ENCODE measurements at regions not wholly inside any gene's neighbourhood (a gene's known extent, or its start where the extent isn't known, plus 50 kb on each side); places are given as distances from the start of the nearest gene placed in this dataset.

GRCh38 chr5:1975406-1975715 is 92.6 kb upstream of the IRX4 start:
- TF ChIP-seq, protein P1, sequence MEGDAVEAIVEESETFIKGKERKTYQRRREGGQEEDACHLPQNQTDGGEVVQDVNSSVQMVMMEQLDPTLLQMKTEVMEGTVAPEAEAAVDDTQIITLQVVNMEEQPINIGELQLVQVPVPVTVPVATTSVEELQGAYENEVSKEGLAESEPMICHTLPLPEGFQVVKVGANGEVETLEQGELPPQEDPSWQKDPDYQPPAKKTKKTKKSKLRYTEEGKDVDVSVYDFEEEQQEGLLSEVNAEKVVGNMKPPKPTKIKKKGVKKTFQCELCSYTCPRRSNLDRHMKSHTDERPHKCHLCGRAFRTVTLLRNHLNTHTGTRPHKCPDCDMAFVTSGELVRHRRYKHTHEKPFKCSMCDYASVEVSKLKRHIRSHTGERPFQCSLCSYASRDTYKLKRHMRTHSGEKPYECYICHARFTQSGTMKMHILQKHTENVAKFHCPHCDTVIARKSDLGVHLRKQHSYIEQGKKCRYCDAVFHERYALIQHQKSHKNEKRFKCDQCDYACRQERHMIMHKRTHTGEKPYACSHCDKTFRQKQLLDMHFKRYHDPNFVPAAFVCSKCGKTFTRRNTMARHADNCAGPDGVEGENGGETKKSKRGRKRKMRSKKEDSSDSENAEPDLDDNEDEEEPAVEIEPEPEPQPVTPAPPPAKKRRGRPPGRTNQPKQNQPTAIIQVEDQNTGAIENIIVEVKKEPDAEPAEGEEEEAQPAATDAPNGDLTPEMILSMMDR (IDR thresholded peaks at IDR 0.05) = no peak
- TF ChIP-seq POLR2A (IDR thresholded peaks at IDR 0.05) (no peak), EP300 (IDR thresholded peaks at IDR 0.05) (no peak), POLR2AphosphoS5 (IDR thresholded peaks at IDR 0.05) (no peak)

Data from suprapubic skin (tissue), 4 donors.